ENCODE measurements at regions not wholly inside any gene's neighbourhood (a gene's known extent, or its start where the extent isn't known, plus 50 kb on each side); places are given as distances from the start of the nearest gene placed in this dataset.
"Not testable (repeated sequence)": the region's sequence is repeated elsewhere in the genome, so short reads cannot be mapped to it uniquely, and the experiment has no call there.

- H3K27ac Mint-ChIP-seq (ENCODE audit: unreplicated experiment), result no peak overlapping the region
- H3K4me1 Mint-ChIP-seq (ENCODE audit: low read depth), result no peaks in the 10 kb centered on the region
- H3K36me3 Mint-ChIP-seq (ENCODE audit: low read depth), result no peaks in the 10 kb centered on the region
- no peak for DNase-seq (ENCODE audit: low spot score)
- H3K4me3 Mint-ChIP-seq (ENCODE audit: unreplicated experiment), result no peak overlapping the region
- TF ChIP-seq, protein P1, sequence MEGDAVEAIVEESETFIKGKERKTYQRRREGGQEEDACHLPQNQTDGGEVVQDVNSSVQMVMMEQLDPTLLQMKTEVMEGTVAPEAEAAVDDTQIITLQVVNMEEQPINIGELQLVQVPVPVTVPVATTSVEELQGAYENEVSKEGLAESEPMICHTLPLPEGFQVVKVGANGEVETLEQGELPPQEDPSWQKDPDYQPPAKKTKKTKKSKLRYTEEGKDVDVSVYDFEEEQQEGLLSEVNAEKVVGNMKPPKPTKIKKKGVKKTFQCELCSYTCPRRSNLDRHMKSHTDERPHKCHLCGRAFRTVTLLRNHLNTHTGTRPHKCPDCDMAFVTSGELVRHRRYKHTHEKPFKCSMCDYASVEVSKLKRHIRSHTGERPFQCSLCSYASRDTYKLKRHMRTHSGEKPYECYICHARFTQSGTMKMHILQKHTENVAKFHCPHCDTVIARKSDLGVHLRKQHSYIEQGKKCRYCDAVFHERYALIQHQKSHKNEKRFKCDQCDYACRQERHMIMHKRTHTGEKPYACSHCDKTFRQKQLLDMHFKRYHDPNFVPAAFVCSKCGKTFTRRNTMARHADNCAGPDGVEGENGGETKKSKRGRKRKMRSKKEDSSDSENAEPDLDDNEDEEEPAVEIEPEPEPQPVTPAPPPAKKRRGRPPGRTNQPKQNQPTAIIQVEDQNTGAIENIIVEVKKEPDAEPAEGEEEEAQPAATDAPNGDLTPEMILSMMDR (IDR thresholded peaks at IDR 0.05), result no peak
- peaks cover 1% of the 10 kb centered on the region for H3K27me3 Mint-ChIP-seq (ENCODE audit: low read depth)
- H3K9me3 Mint-ChIP-seq (ENCODE audit: low read depth), result no peaks in the 10 kb centered on the region
These were observed 1018.8 kb downstream of the PLA2G4A start for GRCh38 chr1:187847531-187847930.

DNA sequence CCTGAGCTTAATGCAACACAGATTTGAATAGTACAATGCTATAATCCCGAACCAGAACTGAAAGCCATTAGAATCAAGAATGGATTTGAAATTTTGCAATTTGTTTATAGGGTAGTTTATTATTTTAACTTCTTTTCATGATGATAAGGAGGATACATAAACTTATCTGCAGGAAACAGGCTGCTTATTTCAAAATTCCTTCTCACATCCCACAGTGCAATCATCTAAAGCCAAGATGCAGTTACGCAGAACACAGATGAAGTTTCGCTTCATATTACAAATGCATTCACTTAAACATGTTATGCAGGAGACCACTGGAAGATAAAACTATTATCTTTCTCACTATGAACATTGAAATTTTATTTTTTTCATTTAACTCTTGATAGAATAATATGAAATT, 1019.6 kb downstream of the PLA2G4A start:
- no peak for DNase-seq (ENCODE audit: low spot score)
- Mint-ChIP-seq H3K9me3 (ENCODE audit: low read depth) (no peaks in the 10 kb centered on the region), H3K36me3 (ENCODE audit: low read depth) (no peaks in the 10 kb centered on the region), H3K4me1 (ENCODE audit: low read depth) (no peaks in the 10 kb centered on the region), H3K27ac (ENCODE audit: unreplicated experiment) (no peak overlapping the region), H3K27me3 (ENCODE audit: low read depth) (peaks cover 1% of the 10 kb centered on the region), H3K4me3 (ENCODE audit: unreplicated experiment) (no peak overlapping the region)
- TF ChIP-seq, protein P1 (IDR thresholded peaks at IDR 0.05), result no peak

GRCh38 chr1:187850146-187850545, 1021.4 kb downstream of the PLA2G4A start:
- not testable (repeated sequence) for H3K9me3 Mint-ChIP-seq (ENCODE audit: low read depth); H3K27me3 Mint-ChIP-seq (ENCODE audit: low read depth); H3K4me3 Mint-ChIP-seq (ENCODE audit: unreplicated experiment); H3K4me1 Mint-ChIP-seq (ENCODE audit: low read depth); H3K36me3 Mint-ChIP-seq (ENCODE audit: low read depth); H3K27ac Mint-ChIP-seq (ENCODE audit: unreplicated experiment)
- peak; percentile 75 for DNase-seq (ENCODE audit: low spot score)

- no peak for DNase-seq (ENCODE audit: low spot score)
- TF ChIP-seq, protein P1 (IDR thresholded peaks at IDR 0.05), result no peak
- peaks cover 3% of the 10 kb centered on the region for H3K9me3 Mint-ChIP-seq (ENCODE audit: low read depth)
- H3K27ac Mint-ChIP-seq (ENCODE audit: unreplicated experiment), result no peak overlapping the region
- H3K36me3 Mint-ChIP-seq (ENCODE audit: low read depth), result no peaks in the 10 kb centered on the region
- H3K4me1 Mint-ChIP-seq (ENCODE audit: low read depth), result no peaks in the 10 kb centered on the region
- peaks cover 1% of the 10 kb centered on the region for H3K27me3 Mint-ChIP-seq (ENCODE audit: low read depth)
- no peak overlapping the region for H3K4me3 Mint-ChIP-seq (ENCODE audit: unreplicated experiment)
These were observed 1024.8 kb downstream of the PLA2G4A start for GRCh38 chr1:187853505-187853904.

GRCh38 chr1:187854457-187854856, 1025.7 kb downstream of the PLA2G4A start:
- Mint-ChIP-seq H3K27ac (ENCODE audit: unreplicated experiment) (no peak overlapping the region), H3K36me3 (ENCODE audit: low read depth) (no peaks in the 10 kb centered on the region), H3K9me3 (ENCODE audit: low read depth) (peaks cover 3% of the 10 kb centered on the region), H3K4me1 (ENCODE audit: low read depth) (no peaks in the 10 kb centered on the region), H3K4me3 (ENCODE audit: unreplicated experiment) (no peak overlapping the region), H3K27me3 (ENCODE audit: low read depth) (no peaks in the 10 kb centered on the region)
- DNase-seq (ENCODE audit: low spot score), result no peak
- TF ChIP-seq, protein P1 (IDR thresholded peaks at IDR 0.05), result no peak

DNA sequence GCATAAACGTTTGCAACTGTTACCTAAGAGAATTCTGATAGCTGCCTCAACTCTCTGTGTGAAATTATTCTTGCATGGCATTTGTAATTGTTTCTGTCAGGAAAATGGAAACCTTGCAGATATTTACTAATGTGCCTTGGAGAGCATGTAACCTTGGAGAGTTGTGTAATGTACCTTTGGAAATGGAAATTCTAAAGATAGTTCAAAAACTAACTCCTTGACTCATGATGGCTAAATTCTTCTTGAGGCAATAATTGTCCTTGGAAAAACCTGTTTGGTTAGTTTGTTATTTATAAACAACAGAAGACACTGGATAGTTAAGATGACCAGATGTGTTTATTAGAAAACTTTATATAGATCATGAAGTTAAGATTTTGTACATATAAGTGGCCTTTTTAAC, 1033.8 kb downstream of the PLA2G4A start:
- DNase-seq (ENCODE audit: low spot score), result no peak
- peaks cover 5% of the 10 kb centered on the region for H3K27me3 Mint-ChIP-seq (ENCODE audit: low read depth)

More for the DNA sequence above, 1033.8 kb downstream of the PLA2G4A start:
- TF ChIP-seq, protein P1 (IDR thresholded peaks at IDR 0.05), result no peak
- no peaks in the 10 kb centered on the region for H3K36me3 Mint-ChIP-seq (ENCODE audit: low read depth)
- H3K9me3 Mint-ChIP-seq (ENCODE audit: low read depth), result no peaks in the 10 kb centered on the region
- H3K27ac Mint-ChIP-seq (ENCODE audit: unreplicated experiment), result no peak overlapping the region
- H3K4me1 Mint-ChIP-seq (ENCODE audit: low read depth), result no peaks in the 10 kb centered on the region
- H3K4me3 Mint-ChIP-seq (ENCODE audit: unreplicated experiment), result no peak overlapping the region

Data from chondrocyte (in vitro differentiated cells).